Vagina (tissue), 2 donors: ENCODE measurements at regions not wholly inside any gene's neighbourhood (a gene's known extent, or its start where the extent isn't known, plus 50 kb on each side); places are given as distances from the start of the nearest gene placed in this dataset.

ENCODE experiments used
- DNase-seq, 2 donors: peaks; one replicate each; pipeline ENCODE4 v3.0.0-alpha.2; 2017; ENCODE audit errors: extremely low spot score in 2 of 2
- H3K27ac ChIP-seq: fragments of 200-600 bp; sonication (generic); one replicate; pipeline ENCODE4 v1.5.1; 2019
- H3K27me3 ChIP-seq: fragments of 200-600 bp; sonication (generic); one replicate; pipeline ENCODE4 v1.5.1; 2019
- H3K36me3 ChIP-seq, 2 donors: fragments of 200-600 bp; sonication (generic); one replicate each; pipeline ENCODE4 v1.5.1; 2017 to 2019
- H3K4me1 ChIP-seq: fragments of 200-600 bp; sonication (generic); one replicate; pipeline ENCODE4 v1.5.1; 2019
- H3K4me3 ChIP-seq, 2 donors: fragments of 200-600 bp; sonication (generic); 1 replicate in 1 of 2; 2 replicates in 1 of 2; pipeline ENCODE4 v1.5.1; 2016 to 2019
- H3K9me3 ChIP-seq: fragments of 200-600 bp; sonication (generic); one replicate; pipeline ENCODE4 v1.5.1; 2019
- CTCF ChIP-seq, 3 experiments: fragments of 450-650 bp in 2 of 3; fragments of 200-600 bp in 1 of 3; sonication (generic) in 1 of 3; IDR thresholded peaks; one replicate each; pipeline ENCODE4 v1.5.1; 2017 to 2019; ENCODE audit warnings: antibody characterized with exemption in 3 of 3, mild to moderate bottlenecking in 2 of 3, moderate library complexity in 2 of 3
- POLR2A ChIP-seq, 2 donors: fragments of 450-650 bp; IDR thresholded peaks; one replicate each; pipeline ENCODE4 v1.6.1; 2017; ENCODE audit warnings: antibody characterized with exemption in 2 of 2, mild to moderate bottlenecking in 2 of 2, moderate library complexity in 2 of 2
- POLR2AphosphoS5 ChIP-seq, 2 donors: sonication (generic); formaldehyde crosslinking; IDR thresholded peaks; one replicate each; pipeline ENCODE4 v1.9.0; 2017; ENCODE audit warnings: antibody characterized with exemption in 2 of 2, mild to moderate bottlenecking in 2 of 2, low read depth in 1 of 2; ENCODE audit not compliant: insufficient read depth in 1 of 2
- intact Hi-C: fragments of 100-400 bp; cut with DNase I; formaldehyde crosslinking; loops from one replicate; pipeline ENCODE4 v1.15.1; 2023

GRCh38 chr11:28820296-28820989 is 712.3 kb downstream of the METTL15 start:
- Histone ChIP-seq H3K27ac (no peak overlapping the region), H3K9me3 (no peaks in the 10 kb centered on the region), H3K36me3 (no peaks in the 10 kb centered on the region), H3K4me3 (no peak overlapping the region), H3K4me1 (no peaks in the 10 kb centered on the region), H3K27me3 (no peaks in the 10 kb centered on the region)
- DNase-seq = no peak
- intact Hi-C loops = no loop called here
- TF ChIP-seq CTCF (IDR thresholded peaks at IDR 0.05) = no peak
- TF ChIP-seq POLR2AphosphoS5 (IDR thresholded peaks at IDR 0.05; ENCODE audit: insufficient read depth in 1 of 2, low read depth in 1 of 2) = no peak
- no peak for TF ChIP-seq POLR2A (IDR thresholded peaks at IDR 0.05)

- no peak for TF ChIP-seq CTCF (IDR thresholded peaks at IDR 0.05)
- TF ChIP-seq POLR2AphosphoS5 (IDR thresholded peaks at IDR 0.05; ENCODE audit: insufficient read depth in 1 of 2, low read depth in 1 of 2) = no peak
- no peak for TF ChIP-seq POLR2A (IDR thresholded peaks at IDR 0.05)
- intact Hi-C loops = no loop called here
- no peak for DNase-seq
- no peaks in the 10 kb centered on the region for H3K4me1 ChIP-seq
- H3K27ac ChIP-seq = no peak overlapping the region
- H3K27me3 ChIP-seq = no peaks in the 10 kb centered on the region
- no peak overlapping the region for H3K4me3 ChIP-seq
- no peaks in the 10 kb centered on the region for H3K9me3 ChIP-seq
- no peaks in the 10 kb centered on the region for H3K36me3 ChIP-seq
Observed at GRCh38 chr11:28819741-28820140, 711.6 kb downstream of the METTL15 start.

GRCh38 chr11:28815110-28815509 is 706.9 kb downstream of the METTL15 start:
- Histone ChIP-seq H3K27ac (no peak overlapping the region), H3K36me3 (no peaks in the 10 kb centered on the region), H3K4me3 (no peak overlapping the region), H3K4me1 (no peaks in the 10 kb centered on the region), H3K9me3 (no peaks in the 10 kb centered on the region), H3K27me3 (no peaks in the 10 kb centered on the region)
- TF ChIP-seq CTCF (IDR thresholded peaks at IDR 0.05) (no peak), POLR2AphosphoS5 (IDR thresholded peaks at IDR 0.05; ENCODE audit: insufficient read depth in 1 of 2, low read depth in 1 of 2) (no peak), POLR2A (IDR thresholded peaks at IDR 0.05) (no peak)
- intact Hi-C loops = no loop called here
- no peak for DNase-seq

GRCh38 chr11:28808771-28809170 is 700.6 kb downstream of the METTL15 start:
- Histone ChIP-seq H3K36me3 (no peaks in the 10 kb centered on the region), H3K27me3 (no peaks in the 10 kb centered on the region), H3K27ac (no peak overlapping the region), H3K4me3 (no peak overlapping the region), H3K9me3 (no peaks in the 10 kb centered on the region), H3K4me1 (no peaks in the 10 kb centered on the region)
- no peak for TF ChIP-seq CTCF (IDR thresholded peaks at IDR 0.05)
- TF ChIP-seq POLR2A (IDR thresholded peaks at IDR 0.05) = no peak
- TF ChIP-seq POLR2AphosphoS5 (IDR thresholded peaks at IDR 0.05; ENCODE audit: insufficient read depth in 1 of 2, low read depth in 1 of 2) = no peak
- DNase-seq = no peak
- intact Hi-C loops = no loop called here

GRCh38 chr11:28799316-28799715 is 691.1 kb downstream of the METTL15 start:
- no peak for DNase-seq
- no peak overlapping the region for H3K27ac ChIP-seq
- TF ChIP-seq CTCF (IDR thresholded peaks at IDR 0.05) = no peak
- TF ChIP-seq POLR2AphosphoS5 (IDR thresholded peaks at IDR 0.05; ENCODE audit: insufficient read depth in 1 of 2, low read depth in 1 of 2) = no peak
- no peak for TF ChIP-seq POLR2A (IDR thresholded peaks at IDR 0.05)
- H3K4me3 ChIP-seq = no peak overlapping the region
- no peaks in the 10 kb centered on the region for H3K9me3 ChIP-seq
- no peaks in the 10 kb centered on the region for H3K36me3 ChIP-seq
- H3K27me3 ChIP-seq = no peaks in the 10 kb centered on the region
- no peaks in the 10 kb centered on the region for H3K4me1 ChIP-seq
- intact Hi-C loops = no loop called here
